ENCODE measurements at regions not wholly inside any gene's neighbourhood (a gene's known extent, or its start where the extent isn't known, plus 50 kb on each side); places are given as distances from the start of the nearest gene placed in this dataset.

GRCh38 chrX:115898382-115899001 is 272.1 kb upstream of the AGTR2 start:
- H3K4me3 Mint-ChIP-seq: no peak overlapping the region
- DNase-seq (ENCODE audit: low spot score): peak; percentile 43
- H3F3A ChIP-seq (replicated peaks; ENCODE audit: low read depth): 0 out of 2 replicates have a peak, but pooled peaks cover 2% of the 10 kb centered on the region

More at GRCh38 chrX:115898382-115899001, 272.1 kb upstream of the AGTR2 start:
- no peaks in the 10 kb centered on the region for H3K9me2 ChIP-seq (ENCODE audit: insufficient read depth)
- Mint-ChIP-seq H3K36me3 (ENCODE audit: low read depth) (peaks cover 67% of the 10 kb centered on the region), H3K27me3 (ENCODE audit: insufficient read depth, low read depth, poor library complexity) (peaks cover 28% of the 10 kb centered on the region), H3K9me3 (peaks cover under 1% of the 10 kb centered on the region; the same call in 2 of the 3 replicates), H3K27ac (no peak overlapping the region), H3K4me1 (peaks cover 4% of the 10 kb centered on the region; the same call in 1 of the 3 replicates)
- H3K79me2 ChIP-seq (replicated peaks; ENCODE audit: insufficient read depth): no peaks in the 10 kb centered on the region
- TF ChIP-seq ZNF462 (CRISPR knock-in tag; IDR thresholded peaks at IDR 0.05) (no peak), REST (IDR thresholded peaks at IDR 0.05; ENCODE audit: unreplicated experiment) (no peak), JUNB (IDR thresholded peaks at IDR 0.05; ENCODE audit: unreplicated experiment) (no peak)
- TF ChIP-seq, protein P1, sequence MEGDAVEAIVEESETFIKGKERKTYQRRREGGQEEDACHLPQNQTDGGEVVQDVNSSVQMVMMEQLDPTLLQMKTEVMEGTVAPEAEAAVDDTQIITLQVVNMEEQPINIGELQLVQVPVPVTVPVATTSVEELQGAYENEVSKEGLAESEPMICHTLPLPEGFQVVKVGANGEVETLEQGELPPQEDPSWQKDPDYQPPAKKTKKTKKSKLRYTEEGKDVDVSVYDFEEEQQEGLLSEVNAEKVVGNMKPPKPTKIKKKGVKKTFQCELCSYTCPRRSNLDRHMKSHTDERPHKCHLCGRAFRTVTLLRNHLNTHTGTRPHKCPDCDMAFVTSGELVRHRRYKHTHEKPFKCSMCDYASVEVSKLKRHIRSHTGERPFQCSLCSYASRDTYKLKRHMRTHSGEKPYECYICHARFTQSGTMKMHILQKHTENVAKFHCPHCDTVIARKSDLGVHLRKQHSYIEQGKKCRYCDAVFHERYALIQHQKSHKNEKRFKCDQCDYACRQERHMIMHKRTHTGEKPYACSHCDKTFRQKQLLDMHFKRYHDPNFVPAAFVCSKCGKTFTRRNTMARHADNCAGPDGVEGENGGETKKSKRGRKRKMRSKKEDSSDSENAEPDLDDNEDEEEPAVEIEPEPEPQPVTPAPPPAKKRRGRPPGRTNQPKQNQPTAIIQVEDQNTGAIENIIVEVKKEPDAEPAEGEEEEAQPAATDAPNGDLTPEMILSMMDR (conservative IDR thresholded peaks at IDR 0.05; ENCODE audit: low read depth in 2 of 2): peak in 1 of 2 experiments; percentile 39; a peak in 2 of 4 replicates
- H3K4me2 ChIP-seq: no peak overlapping the region
- H3K4me3 ChIP-seq: no peak overlapping the region
- no peaks in the 10 kb centered on the region for H3K27me3 ChIP-seq (ENCODE audit: insufficient read depth)
- H3K27ac ChIP-seq (ENCODE audit: low read depth): no peak overlapping the region
- no peaks in the 10 kb centered on the region for H3K36me3 ChIP-seq (ENCODE audit: insufficient read depth)
- no peaks in the 10 kb centered on the region; the same call in 1 of the 2 replicates for H4K20me1 ChIP-seq (replicated peaks; ENCODE audit: insufficient read depth)
- H2AFZ ChIP-seq: no peak overlapping the region
- H3K4me1 ChIP-seq (ENCODE audit: insufficient read depth): no peaks in the 10 kb centered on the region
- ATAC-seq: peak; percentile 5

All from GM23338 (cell line).